Esophagus squamous epithelium (tissue), 4 donors: ENCODE measurements at regions not wholly inside any gene's neighbourhood (a gene's known extent, or its start where the extent isn't known, plus 50 kb on each side); places are given as distances from the start of the nearest gene placed in this dataset.

ENCODE experiments used
- POLR2A ChIP-seq, 4 donors: fragments of 450-650 bp; IDR thresholded peaks; one replicate each; pipeline ENCODE4 v1.6.1; 2017; ENCODE audit warnings: antibody characterized with exemption in 4 of 4, mild to moderate bottlenecking in 4 of 4, moderate library complexity in 3 of 4
- TF ChIP-seq, protein P1 (sequence below), 6 experiments: fragments of 450-650 bp in 4 of 6; fragments of 200-600 bp in 2 of 6; sonication (generic) in 2 of 6; IDR thresholded peaks; one replicate each; pipeline ENCODE4 v1.5.1; 2016 to 2019; ENCODE audit warnings: antibody characterized with exemption in 6 of 6, mild to moderate bottlenecking in 4 of 6, moderate library complexity in 4 of 6

DNA sequence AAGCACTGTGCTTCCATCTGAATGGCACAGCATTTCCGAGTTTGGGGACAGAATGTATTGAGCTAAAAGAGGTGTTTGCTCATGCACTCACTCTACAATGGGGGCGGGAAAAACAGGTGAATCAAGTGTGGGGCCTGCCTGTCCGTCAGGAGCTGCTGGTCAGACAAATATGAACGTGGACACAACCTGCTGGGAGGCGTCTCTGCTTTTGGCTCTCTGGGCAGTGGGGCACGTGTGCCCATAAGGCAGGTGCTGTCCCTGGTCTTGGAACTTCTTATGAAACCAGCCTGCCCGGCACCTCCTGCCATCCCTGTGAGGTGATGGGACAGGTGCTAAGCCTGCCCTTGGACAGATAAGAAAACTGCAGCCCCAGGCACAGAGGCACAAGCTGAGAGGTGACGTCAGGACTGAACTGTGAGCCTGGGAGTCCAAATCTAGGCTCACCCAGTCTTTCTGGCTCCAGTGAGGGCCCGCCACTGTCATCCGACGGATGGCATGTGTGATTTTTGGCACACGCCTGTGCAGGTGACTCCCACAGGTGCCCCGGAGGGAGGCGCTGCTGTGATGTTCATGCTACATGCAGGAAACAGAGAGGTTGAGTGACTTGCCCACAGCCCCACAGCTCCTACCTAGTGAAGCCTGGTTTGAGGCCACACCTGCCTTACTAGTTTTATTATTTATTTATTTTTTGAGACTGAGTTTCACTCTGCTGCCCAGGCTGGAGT lies 51.6 kb downstream of the SMIM38 start:
- TF ChIP-seq, protein P1, sequence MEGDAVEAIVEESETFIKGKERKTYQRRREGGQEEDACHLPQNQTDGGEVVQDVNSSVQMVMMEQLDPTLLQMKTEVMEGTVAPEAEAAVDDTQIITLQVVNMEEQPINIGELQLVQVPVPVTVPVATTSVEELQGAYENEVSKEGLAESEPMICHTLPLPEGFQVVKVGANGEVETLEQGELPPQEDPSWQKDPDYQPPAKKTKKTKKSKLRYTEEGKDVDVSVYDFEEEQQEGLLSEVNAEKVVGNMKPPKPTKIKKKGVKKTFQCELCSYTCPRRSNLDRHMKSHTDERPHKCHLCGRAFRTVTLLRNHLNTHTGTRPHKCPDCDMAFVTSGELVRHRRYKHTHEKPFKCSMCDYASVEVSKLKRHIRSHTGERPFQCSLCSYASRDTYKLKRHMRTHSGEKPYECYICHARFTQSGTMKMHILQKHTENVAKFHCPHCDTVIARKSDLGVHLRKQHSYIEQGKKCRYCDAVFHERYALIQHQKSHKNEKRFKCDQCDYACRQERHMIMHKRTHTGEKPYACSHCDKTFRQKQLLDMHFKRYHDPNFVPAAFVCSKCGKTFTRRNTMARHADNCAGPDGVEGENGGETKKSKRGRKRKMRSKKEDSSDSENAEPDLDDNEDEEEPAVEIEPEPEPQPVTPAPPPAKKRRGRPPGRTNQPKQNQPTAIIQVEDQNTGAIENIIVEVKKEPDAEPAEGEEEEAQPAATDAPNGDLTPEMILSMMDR (IDR thresholded peaks at IDR 0.05) = no peak
- no peak for TF ChIP-seq POLR2A (IDR thresholded peaks at IDR 0.05)
